Epithelial cell of esophagus (primary cell): ENCODE measurements at regions not wholly inside any gene's neighbourhood (a gene's known extent, or its start where the extent isn't known, plus 50 kb on each side); places are given as distances from the start of the nearest gene placed in this dataset.
A peak's percentile ranks its signal among the peaks of the same experiment; 100 is the strongest.

Experiments used
- DNase-seq: peaks from one replicate; pipeline ENCODE4 v3.0.0; 2010; ENCODE audit warnings: low read depth
- H3K4me3 ChIP-seq: 2 replicates; pipeline ENCODE4 v1.5.1; 2011; ENCODE audit warnings: mild to moderate bottlenecking, low read length, control low read depth
- CTCF ChIP-seq: IDR thresholded peaks from 2 replicates; pipeline ENCODE4 v1.5.1; 2011; ENCODE audit warnings: low read depth, mild to moderate bottlenecking, low read length, control low read depth, inconsistent platforms; ENCODE audit not compliant: insufficient read depth; ENCODE audit errors: missing control alignments

- no peak for TF ChIP-seq CTCF
- no peak for DNase-seq
- no peak overlapping the region for H3K4me3 ChIP-seq
Observed at GRCh38 chr4:138414202-138414601, 172.1 kb upstream of the SLC7A11 start.

GRCh38 chr4:138413273-138413672, 171.1 kb upstream of the SLC7A11 start:
- no peak for TF ChIP-seq CTCF
- no peak overlapping the region for H3K4me3 ChIP-seq
- no peak for DNase-seq

GRCh38 chr4:138412847-138413246, 170.7 kb upstream of the SLC7A11 start:
- no peak overlapping the region for H3K4me3 ChIP-seq
- DNase-seq = no peak
- TF ChIP-seq CTCF = no peak

- no peak for DNase-seq
- H3K4me3 ChIP-seq = no peak overlapping the region
- no peak for TF ChIP-seq CTCF
Observed at GRCh38 chr4:138410266-138410665, 168.1 kb upstream of the SLC7A11 start.

GRCh38 chr4:138409670-138410069, 167.5 kb upstream of the SLC7A11 start:
- DNase-seq = no peak
- TF ChIP-seq CTCF = no peak
- H3K4me3 ChIP-seq = no peak overlapping the region

GRCh38 chr4:138408758-138409157, 166.6 kb upstream of the SLC7A11 start:
- H3K4me3 ChIP-seq = no peak overlapping the region
- no peak for TF ChIP-seq CTCF
- DNase-seq = no peak

- DNase-seq = peak; percentile 52
- TF ChIP-seq CTCF = no peak
- H3K4me3 ChIP-seq = no peak overlapping the region
Observed at GRCh38 chr4:138407329-138407728, 165.2 kb upstream of the SLC7A11 start.
